B cell (primary cell): ENCODE measurements at regions not wholly inside any gene's neighbourhood (a gene's known extent, or its start where the extent isn't known, plus 50 kb on each side); places are given as distances from the start of the nearest gene placed in this dataset.

Experiments
- ATAC-seq: fragments of 200-7000 bp; cut with Tn5 transposase; one replicate; pipeline ENCODE4 v1.10.0; 2021; ENCODE audit warnings: low read depth, mild to moderate bottlenecking, moderate number of reproducible peaks, moderate library complexity
- CTCF ChIA-PET: fragments of 350-600 bp; sonication (Branson Sonifier 250); formaldehyde crosslinking; loops from one replicate; lab custom pipeline; 2021; ENCODE audit warnings: antibody characterized with exemption, inconsistent platforms; lab: Charles Lee
- POLR2A ChIA-PET: fragments of 350-600 bp; sonication (Branson Sonifier 250); formaldehyde crosslinking; loops from one replicate; lab custom pipeline; 2021; ENCODE audit warnings: antibody characterized with exemption; lab: Charles Lee
- DNase-seq: peaks from one replicate; pipeline ENCODE4 v3.0.0; 2013
- H2AFZ ChIP-seq: 2 replicates; pipeline ENCODE4 v1.6.1; 2012; ENCODE audit warnings: mild to moderate bottlenecking, low read depth, low read length; ENCODE audit not compliant: insufficient read depth, poor library complexity, severe bottlenecking
- H3K27ac ChIP-seq, 2 donors: 1 replicate in 1 of 2; 2 replicates in 1 of 2; pipeline ENCODE4 v1.5.1; 2012 to 2013; ENCODE audit warnings: low read length in 2 of 2, mild to moderate bottlenecking in 2 of 2, moderate library complexity in 1 of 2
- H3K27me3 ChIP-seq, 4 experiments: fragments of 200-600 bp in 1 of 4; sonication (generic) in 1 of 4; replicated peaks in 1 of 4; 1 replicate in 2 of 4; 2 replicates in 2 of 4; pipeline versions ENCODE4 v1.6.1 to v1.7.0; 2013 to 2016; ENCODE audit warnings: low read length in 3 of 4, mild to moderate bottlenecking in 2 of 4, mixed read lengths in 1 of 4, moderate library complexity in 1 of 4; ENCODE audit not compliant: insufficient read depth in 4 of 4, control insufficient read depth in 3 of 4; ENCODE audit errors: control extremely low read depth in 1 of 4
- H3K36me3 ChIP-seq, 2 experiments: replicated peaks in 1 of 2; 1 replicate in 1 of 2; 2 replicates in 1 of 2; pipeline versions ENCODE4 v1.6.1 to v1.7.1; 2013; ENCODE audit warnings: low read length in 1 of 2; ENCODE audit not compliant: insufficient read depth in 2 of 2, control insufficient read depth in 1 of 2; ENCODE audit errors: control extremely low read depth in 1 of 2, extremely low read depth in 1 of 2
- H3K4me1 ChIP-seq, 2 donors: fragments of 200-600 bp in 1 of 2; sonication (generic) in 1 of 2; 1 replicate in 1 of 2; 2 replicates in 1 of 2; pipeline versions ENCODE4 v1.5.1 to v1.6.1; 2013 to 2017; ENCODE audit warnings: low read length in 2 of 2; ENCODE audit not compliant: control insufficient read depth in 2 of 2, insufficient read depth in 2 of 2
- H3K4me2 ChIP-seq: replicated peaks from 2 replicates; pipeline ENCODE3; 2012; ENCODE audit warnings: mild to moderate bottlenecking, low read depth, low read length; ENCODE audit not compliant: poor library complexity, severe bottlenecking
- H3K4me3 ChIP-seq, 5 experiments: fragments of 200-600 bp in 1 of 5; sonication (generic) in 1 of 5; 1 replicate in 3 of 5; 2 replicates in 2 of 5; pipeline versions ENCODE4 v1.5.1 to v1.7.0; 2011 to 2016; ENCODE audit warnings: low read length in 4 of 5, mild to moderate bottlenecking in 4 of 5, low read depth in 2 of 5, control low read depth in 1 of 5, moderate library complexity in 1 of 5; ENCODE audit not compliant: insufficient read depth in 1 of 5; ENCODE audit errors: control extremely low read depth in 1 of 5, extremely low read depth in 1 of 5
- H3K79me2 ChIP-seq: fragments of 200-600 bp; sonication (generic); one replicate; pipeline ENCODE4 v1.6.0; 2016; ENCODE audit warnings: low read length; ENCODE audit not compliant: control insufficient read depth, insufficient read depth
- H3K9ac ChIP-seq: fragments of 200-600 bp; sonication (generic); 2 replicates; pipeline ENCODE4 v1.6.1; 2017; ENCODE audit warnings: mild to moderate bottlenecking, low read length, moderate library complexity
- H3K9me3 ChIP-seq, 3 donors: one replicate each; pipeline versions ENCODE4 v1.6.1 to v1.7.1; 2013; ENCODE audit warnings: low read length in 2 of 3; ENCODE audit not compliant: control insufficient read depth in 2 of 3, insufficient read depth in 1 of 3; ENCODE audit errors: control extremely low read depth in 1 of 3
- H4K20me1 ChIP-seq: 2 replicates; pipeline ENCODE4 v1.6.0; 2012; ENCODE audit warnings: mild to moderate bottlenecking, low read length; ENCODE audit not compliant: insufficient read depth, control insufficient read depth, poor library complexity, severe bottlenecking
- H3K27ac Mint-ChIP-seq: one replicate; pipeline ENCODE4 v1.8.0; 2021; ENCODE audit warnings: mixed read lengths
- H3K27me3 Mint-ChIP-seq: one replicate; pipeline ENCODE4 v1.8.0; 2021; ENCODE audit warnings: mixed read lengths
- H3K4me1 Mint-ChIP-seq: one replicate; pipeline ENCODE4 v1.8.0; 2021; ENCODE audit warnings: mixed read lengths
- H3K4me3 Mint-ChIP-seq: one replicate; pipeline ENCODE4 v1.8.0; 2021; ENCODE audit warnings: mixed read lengths
- H3K9me3 Mint-ChIP-seq: one replicate; pipeline ENCODE4 v1.8.0; 2022; ENCODE audit warnings: mixed read lengths; ENCODE audit not compliant: insufficient read depth
- CTCF ChIP-seq: fragments of 200-600 bp; IDR thresholded peaks from one replicate; pipeline ENCODE4 v1.8.0; 2022; ENCODE audit warnings: antibody characterized with exemption, mild to moderate bottlenecking
- EZH2 ChIP-seq: IDR thresholded peaks from 2 replicates; pipeline ENCODE4 v1.6.1; 2012; ENCODE audit warnings: borderline replicate concordance, low read depth, mild to moderate bottlenecking, moderate library complexity, low read length; ENCODE audit not compliant: insufficient read depth, poor library complexity, severe bottlenecking
- WGBS: methylation state at CpG from one replicate; pipeline ENCODE4 v1.1.5; 2013; ENCODE audit warnings: missing lambda C conversion rate; ENCODE audit not compliant: insufficient coverage; 5-methylcytosine and 5-hydroxymethylcytosine counted together
- intact Hi-C: fragments of 100-400 bp; cut with micrococcal nuclease; formaldehyde crosslinking; loops from one replicate; pipeline ENCODE4 v1.10.0; 2022

DNA sequence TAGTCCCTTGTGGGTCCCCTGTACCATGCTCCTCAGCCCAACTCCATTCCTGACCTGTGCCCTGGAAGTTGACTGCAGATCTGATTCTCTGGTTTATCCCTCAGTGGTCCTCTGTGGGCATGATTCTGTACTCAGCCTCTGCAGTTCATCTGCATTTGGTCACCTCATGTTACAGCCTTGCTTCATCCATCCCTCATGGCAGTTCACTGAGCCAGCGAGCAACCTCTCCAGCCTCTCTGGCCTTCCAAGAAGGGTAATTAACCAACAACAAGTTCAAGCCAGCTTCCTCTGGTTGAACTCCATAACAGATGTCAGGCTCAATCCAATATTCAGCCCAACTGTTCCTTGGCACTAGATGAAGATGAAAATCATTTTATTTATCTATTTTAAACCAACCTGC is 509.5 kb downstream of the NTRK3 start:
- WGBS, result 91% methylated on average over 1 of the region's 1 CpG
- Histone ChIP-seq H3K79me2 (no peaks in the 10 kb centered on the region), H3K9me3 (no peaks in the 10 kb centered on the region), H3K27ac (no peak overlapping the region), H3K36me3 (no peaks in the 10 kb centered on the region), H3K4me1 (no peaks in the 10 kb centered on the region), H3K27me3 (no peaks in the 10 kb centered on the region), H3K4me3 (no peak overlapping the region), H4K20me1 (no peaks in the 10 kb centered on the region), H2AFZ (no peak overlapping the region), H3K4me2 (no peak overlapping the region), H3K9ac (no peak overlapping the region)
- intact Hi-C loops, result no loop called here
- TF ChIP-seq EZH2 (no peak), CTCF (no peak)
- no peak overlapping the region for H3K27ac Mint-ChIP-seq
- POLR2A ChIA-PET, result no interaction called here
- CTCF ChIA-PET, result no interaction called here
- ATAC-seq (no peak), DNase-seq (no peak)
- no peaks in the 10 kb centered on the region for H3K9me3 Mint-ChIP-seq
- no peaks in the 10 kb centered on the region for H3K4me1 Mint-ChIP-seq
- no peak overlapping the region for H3K4me3 Mint-ChIP-seq
- no peaks in the 10 kb centered on the region for H3K27me3 Mint-ChIP-seq

GRCh38 chr15:87746333-87746732 is 510.2 kb downstream of the NTRK3 start:
- Histone ChIP-seq H3K4me3 (no peak overlapping the region), H3K36me3 (no peaks in the 10 kb centered on the region), H4K20me1 (no peaks in the 10 kb centered on the region), H3K4me1 (no peaks in the 10 kb centered on the region), H3K9ac (no peak overlapping the region), H2AFZ (no peak overlapping the region), H3K27me3 (no peaks in the 10 kb centered on the region), H3K9me3 (no peaks in the 10 kb centered on the region), H3K4me2 (no peak overlapping the region), H3K79me2 (no peaks in the 10 kb centered on the region), H3K27ac (no peak overlapping the region)
- Mint-ChIP-seq H3K9me3 (no peaks in the 10 kb centered on the region), H3K27ac (no peak overlapping the region), H3K4me3 (no peak overlapping the region), H3K27me3 (no peaks in the 10 kb centered on the region), H3K4me1 (no peaks in the 10 kb centered on the region)
- CTCF ChIA-PET, result no interaction called here
- ATAC-seq (no peak), DNase-seq (no peak)
- POLR2A ChIA-PET, result no interaction called here
- intact Hi-C loops, result no loop called here
- TF ChIP-seq EZH2 (no peak), CTCF (no peak)
